Stimulated activated CD4-positive, alpha-beta T cell treated with anti-CD3 and anti-CD28 coated beads, Interleukin-15, amount 100 ng/mL, for 48 hours (primary cell): ENCODE measurements at regions not wholly inside any gene's neighbourhood (a gene's known extent, or its start where the extent isn't known, plus 50 kb on each side); places are given as distances from the start of the nearest gene placed in this dataset.
"Not testable (repeated sequence)": the region's sequence is repeated elsewhere in the genome, so short reads cannot be mapped to it uniquely, and the experiment has no call there.

Source experiments
- DNase-seq, 2 donors: peaks; one replicate each; pipeline ENCODE4 v3.0.0-alpha.2; 2020; ENCODE audit warnings: low read depth in 2 of 2

DNA sequence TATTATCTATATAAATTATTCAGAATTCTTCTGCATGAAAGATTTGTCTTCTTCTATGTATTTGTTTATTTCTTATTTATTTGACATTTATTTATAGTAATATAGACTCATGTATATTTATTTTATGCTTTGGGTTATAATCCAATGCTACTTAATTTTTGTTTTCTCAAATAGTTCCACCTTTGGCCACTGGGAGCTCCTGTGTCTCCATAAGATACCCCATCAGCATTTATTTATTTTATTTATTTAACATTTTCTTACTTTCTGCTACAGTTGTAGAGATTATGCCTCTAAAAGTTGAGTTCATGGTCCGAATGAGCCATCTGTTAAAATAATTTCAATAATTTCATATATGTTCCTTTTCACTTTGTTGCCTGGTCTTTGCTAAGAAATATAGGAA, 289.4 kb downstream of the ADGRL2 start:
- DNase-seq = no peak

DNA sequence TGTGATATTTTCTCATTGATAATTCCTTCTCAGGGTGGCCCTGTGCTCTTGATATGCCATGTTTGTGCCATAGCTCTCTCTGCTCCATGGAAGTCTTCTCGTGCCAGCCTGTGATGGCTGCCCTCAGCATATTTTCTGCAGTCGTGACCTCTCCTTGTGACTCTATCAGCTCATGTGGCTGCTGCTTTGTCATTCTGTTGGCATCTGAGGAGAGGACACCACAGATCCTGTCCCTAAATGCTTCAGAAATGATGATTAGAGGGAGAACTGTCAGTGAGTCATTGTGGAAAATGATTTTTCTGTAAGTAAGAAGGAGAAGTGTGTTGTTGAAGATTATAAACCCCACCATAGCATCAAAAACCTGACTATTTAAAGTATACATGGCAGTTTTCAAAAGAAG, 286.0 kb downstream of the ADGRL2 start:
- no peak for DNase-seq

DNA sequence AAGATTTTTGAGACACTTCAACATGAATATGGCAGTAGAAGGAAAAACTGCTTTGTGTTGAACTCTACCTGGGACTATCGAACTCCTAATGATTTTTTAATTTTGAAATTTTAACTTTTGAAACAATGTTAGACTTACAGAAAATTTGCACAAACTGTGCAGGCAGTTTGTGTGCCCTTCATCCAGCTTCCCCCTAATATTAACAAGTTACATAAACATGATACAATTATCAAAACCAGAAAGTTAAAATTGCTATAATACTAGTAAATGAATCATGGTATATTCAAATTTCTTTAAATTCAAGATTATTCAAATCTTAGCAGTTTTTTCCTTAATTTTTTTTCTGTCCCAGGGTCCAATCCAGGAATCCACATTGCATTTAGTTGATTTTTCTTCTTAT, 278.9 kb downstream of the ADGRL2 start:
- DNase-seq = no peak

DNA sequence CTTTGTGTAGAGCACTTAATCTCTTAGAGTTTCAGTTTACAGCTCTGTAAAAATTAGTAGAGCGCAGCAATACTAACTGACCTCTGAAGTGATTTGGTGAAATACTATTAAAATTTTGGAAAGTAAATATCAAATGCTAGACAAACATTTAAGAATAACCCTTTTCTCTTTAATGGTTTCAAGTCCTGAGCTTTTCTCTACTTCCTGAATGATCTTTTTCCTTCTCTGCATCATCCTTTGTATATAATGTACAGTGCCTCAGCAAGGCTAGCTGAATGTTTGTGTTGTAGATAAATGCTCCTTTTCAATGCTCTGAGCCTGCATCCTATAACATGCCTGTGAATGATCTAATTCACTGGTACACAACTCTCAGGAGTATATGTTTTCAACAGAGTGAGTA, 272.9 kb downstream of the ADGRL2 start:
- DNase-seq = no peak

DNA sequence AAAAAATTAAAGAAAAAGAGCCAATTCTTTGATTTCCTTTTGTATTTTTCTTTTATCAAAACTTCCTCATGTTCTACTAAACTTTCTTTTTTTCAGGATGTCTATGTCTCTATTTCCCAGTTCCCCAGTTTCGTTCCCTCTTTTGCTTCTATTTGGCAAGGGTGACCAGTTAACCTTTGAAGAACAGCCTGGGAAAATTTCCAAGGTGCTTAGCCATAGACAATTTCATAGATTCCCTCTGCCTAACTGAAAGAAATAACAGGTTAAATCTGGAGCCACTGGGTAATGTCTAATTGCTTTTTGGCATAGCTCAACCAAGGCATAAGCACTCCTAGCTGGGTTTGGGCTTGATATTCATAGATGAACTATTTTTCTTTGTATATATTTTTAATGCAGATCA, 272.3 kb downstream of the ADGRL2 start:
- no peak for DNase-seq

DNA sequence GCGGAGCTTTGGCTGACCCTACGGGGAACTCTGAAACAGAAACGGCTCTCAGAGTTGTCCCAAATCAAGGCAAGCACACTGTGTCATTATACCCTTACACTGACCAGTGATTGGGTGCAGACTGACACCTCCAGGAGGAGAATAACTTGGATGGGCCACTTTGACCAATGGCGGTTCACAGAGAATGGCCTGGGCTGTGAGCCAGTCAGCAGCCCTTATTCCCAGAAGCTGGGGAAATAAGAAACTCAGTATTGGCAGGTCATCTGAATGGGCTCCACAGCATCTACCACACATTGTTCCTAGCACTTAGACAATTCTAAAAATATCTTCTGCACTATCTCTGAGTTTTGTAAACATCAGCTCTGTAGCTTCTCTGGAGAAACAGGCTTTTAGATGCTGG, 265.2 kb downstream of the ADGRL2 start:
- no peak for DNase-seq

DNA sequence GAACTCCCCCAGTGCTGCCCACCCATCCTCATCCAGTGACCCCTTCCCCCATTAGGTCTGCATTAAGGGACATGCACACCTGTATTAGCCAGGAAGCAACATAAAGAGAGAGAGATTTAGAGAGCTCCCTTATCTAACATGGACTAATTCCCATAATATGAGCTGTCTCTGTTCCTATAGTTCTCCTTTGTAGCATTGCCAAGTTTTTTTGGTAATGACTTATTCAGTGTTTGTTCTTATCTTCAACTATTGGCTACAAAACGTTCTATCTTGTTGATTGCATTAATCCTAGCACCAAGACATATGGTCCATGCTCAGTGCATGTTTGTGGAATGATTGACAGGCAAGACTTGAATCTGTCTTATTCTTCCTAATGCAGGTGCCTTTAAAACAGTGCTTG, 264.0 kb downstream of the ADGRL2 start:
- DNase-seq = no peak

DNA sequence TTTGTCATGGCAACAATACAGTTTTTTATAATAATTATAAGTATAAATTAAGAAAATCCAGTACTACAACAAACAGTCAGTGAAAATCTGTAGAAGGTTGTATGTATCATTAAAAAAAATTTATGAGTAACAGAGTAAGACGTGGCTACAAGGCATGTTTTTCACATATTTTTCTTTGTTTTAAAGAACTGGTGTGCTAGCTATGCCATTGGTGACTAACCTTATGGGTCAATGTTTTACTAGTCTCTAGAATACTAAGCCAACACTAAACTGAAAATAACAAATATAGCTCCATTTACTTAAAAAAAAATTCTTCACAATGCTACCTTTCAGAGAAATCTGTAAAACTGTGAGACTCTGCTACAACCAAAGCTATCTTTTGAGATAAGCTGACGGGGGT, 261.5 kb downstream of the ADGRL2 start:
- DNase-seq = no peak

DNA sequence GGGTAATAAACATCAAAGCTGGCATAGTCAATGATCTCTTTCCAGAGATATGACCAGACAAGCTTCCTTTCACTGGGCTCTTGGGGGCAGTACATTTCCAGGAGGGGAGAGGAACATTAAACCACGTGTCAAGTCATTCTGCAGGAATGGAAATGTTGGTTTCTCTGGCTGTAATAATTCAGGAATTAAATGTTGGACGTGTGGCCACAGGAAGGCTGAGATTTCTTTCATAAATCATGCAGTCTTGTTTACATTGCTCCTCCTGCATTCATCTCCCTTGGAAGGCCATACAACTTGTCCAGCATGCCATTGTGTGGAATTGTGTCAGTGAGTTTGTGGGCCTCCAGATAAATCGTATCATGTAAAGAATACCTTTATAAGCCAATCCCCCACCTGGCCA, 259.2 kb downstream of the ADGRL2 start:
- no peak for DNase-seq

DNA sequence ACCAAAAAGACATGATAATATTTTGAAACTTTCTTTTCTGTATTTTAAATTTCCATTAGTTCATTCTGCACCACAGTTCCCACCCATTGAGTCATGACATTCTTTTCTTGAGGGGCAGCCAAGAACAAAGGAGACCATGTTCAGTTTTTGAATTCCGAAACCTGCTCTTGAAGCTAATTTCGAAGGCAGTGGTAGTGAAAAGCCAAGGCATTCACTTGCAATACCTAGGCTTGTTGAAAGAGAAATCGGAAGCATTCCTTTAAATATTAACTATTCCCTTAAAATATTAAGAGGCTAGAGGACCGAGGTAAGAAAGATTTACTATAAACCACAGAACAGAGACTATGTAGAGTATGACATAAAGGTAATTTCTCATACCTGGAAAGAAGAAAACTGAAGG, 256.3 kb downstream of the ADGRL2 start:
- DNase-seq = no peak

DNA sequence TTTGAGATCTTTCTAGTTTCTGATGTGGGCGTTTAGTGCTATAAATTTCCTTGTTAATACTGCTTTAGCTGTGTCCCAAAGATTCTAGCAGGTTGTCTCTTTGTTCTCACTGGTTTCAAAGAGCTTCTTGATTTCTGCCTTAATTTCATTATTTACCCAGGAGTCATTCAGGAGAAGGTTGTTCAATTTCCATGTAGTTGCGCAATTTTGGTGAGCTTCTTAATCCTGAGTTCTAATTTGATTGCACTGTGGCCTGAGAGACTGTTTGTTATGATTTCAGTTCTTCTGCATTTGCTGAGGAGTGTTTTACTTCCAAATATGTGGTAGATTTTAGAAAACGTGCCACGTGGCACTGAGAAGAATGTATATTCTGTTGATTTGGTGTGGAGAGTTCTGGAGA, 254.6 kb downstream of the ADGRL2 start:
- DNase-seq = not testable (repeated sequence)

DNA sequence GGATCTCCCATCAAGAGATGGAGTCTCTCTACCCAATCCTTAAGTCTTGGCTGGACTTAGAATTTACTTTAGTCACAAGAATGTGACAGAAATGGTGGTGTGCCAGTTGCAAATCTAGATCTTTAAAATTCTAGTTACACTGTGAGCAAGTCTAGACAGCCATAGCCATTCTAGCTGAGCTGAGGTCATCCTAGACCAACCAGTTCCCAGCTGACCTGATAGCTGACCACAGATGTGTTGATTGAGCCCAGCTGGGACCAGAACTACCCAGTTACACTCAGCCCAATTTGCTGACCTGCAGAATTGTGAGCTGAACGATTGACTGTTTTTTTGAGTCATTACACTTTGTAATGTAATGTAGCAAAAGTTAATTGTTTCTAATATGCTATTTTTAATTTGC, 251.8 kb downstream of the ADGRL2 start:
- no peak for DNase-seq

DNA sequence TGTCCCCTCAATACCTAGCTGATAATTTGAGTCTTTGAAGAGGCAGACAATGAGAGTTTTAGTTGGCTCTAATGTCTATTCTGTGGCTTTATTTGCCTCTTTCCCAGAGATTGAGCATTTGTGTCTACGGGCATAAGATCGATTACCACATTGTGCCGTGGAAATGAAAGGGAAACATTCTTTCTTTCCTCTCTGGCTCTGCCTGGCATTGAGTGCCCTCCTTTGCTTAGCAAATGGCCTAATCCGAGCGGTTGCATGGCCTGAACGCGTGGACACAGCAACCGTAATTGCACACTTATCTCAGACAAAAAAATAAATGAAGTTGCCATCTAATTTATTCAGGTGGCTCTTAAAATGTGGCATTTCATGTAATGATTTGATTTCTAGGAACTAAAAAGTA, 247.9 kb downstream of the ADGRL2 start:
- DNase-seq = no peak

DNA sequence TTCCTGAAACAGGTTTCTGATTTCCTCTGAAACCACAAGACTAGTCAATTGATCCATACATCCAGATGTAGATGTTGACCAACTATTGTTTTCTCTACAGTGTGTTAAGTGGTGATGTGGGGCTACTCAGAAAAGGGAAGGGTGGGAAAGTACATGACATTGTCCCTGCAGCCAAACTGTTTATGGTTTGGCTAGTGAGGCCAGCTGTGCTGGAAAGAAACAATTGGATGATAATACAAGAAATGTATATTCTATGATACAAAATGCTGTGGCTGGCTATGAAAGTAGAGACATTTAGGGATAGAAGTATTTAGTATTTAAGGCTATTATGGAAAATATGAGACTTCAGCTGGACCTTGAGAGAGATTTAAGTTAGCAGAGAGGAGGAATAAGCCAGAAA, 244.5 kb downstream of the ADGRL2 start:
- DNase-seq = no peak

DNA sequence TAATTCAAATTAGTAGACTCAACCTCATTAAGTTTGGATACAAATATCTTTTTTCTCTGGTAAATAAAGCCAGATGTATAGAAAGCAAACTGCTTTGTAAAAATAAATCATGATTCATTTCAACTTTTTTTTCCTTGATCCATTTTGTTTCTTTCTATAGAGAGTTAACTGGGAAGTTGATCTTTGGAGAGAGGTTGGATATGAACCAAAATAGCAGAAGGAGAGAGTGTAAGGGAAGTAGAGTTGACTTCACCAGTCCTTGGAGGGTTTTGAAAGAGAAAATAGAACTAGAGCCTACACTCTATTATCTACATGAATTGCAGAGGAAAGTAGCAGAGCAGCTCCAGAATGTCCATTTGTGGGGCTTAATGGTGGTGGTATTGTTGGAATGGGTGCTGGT, 243.8 kb downstream of the ADGRL2 start:
- DNase-seq = no peak

DNA sequence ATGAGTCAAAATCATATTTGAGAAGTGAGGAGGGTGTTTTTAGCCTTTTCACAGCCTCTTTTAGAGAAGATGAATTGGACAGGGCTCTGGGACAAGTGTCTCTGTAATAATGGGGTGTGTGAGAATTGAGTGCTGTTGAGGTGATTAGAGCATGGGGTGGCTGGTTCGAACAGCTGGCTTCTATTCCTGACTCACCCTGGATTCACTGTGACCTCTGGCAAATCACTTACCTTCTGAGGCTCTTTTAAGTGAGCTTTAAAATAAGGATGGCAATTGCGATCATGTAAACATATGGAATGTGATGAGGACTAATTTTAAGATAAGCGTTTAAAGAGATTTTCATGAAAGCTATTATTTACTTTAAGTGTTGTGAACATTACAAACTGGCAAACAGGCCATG, 243.4 kb downstream of the ADGRL2 start:
- DNase-seq = no peak

DNA sequence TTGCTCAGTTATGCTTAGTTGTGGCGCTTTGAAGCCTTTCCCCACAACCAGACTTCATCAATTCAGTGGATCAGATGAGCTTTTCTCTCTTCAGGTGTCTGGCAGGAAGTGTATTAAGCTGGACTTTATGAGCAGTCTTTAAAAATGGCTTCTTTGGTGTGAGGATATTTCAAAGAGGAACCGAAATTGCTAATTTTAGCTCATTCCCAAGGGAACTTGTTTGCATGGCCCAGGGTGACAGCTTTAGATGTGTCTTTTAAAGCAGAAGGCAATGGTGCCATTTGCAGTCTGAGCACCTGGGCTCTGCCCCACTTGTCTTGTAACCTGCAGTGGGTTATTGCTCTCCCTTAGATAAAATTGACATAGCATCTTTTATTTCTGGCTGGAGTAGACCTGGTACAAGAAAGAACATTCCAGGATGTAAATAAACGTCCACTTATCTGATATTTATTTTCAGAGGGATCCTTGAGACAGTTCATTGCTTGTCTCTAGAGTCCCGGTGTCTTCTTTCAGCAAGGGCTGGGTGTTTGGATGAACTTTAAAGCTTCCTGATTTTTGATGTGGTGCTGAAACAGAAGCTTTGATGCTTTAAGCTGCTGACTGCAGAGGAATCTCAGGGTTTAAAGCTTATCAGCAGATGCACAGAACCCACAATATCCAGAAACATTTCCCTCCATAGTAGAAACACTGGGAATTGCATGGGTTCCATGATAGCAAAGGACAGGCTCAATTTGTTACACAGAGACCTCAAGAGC, 241.7 kb downstream of the ADGRL2 start:
- no peak for DNase-seq
